GM21737 (cell line): ENCODE measurements at regions not wholly inside any gene's neighbourhood (a gene's known extent, or its start where the extent isn't known, plus 50 kb on each side); places are given as distances from the start of the nearest gene placed in this dataset.
"Not testable (repeated sequence)": the region's sequence is repeated elsewhere in the genome, so short reads cannot be mapped to it uniquely, and the experiment has no call there.

Source experiments
- ATAC-seq: cut with Tn5 transposase; IDR thresholded peaks from one replicate; pipeline ENCODE4 v1.9.1; 2021; ENCODE audit warnings: mild to moderate bottlenecking, moderate library complexity; ENCODE audit not compliant: unreplicated experiment

GRCh38 chr5:162603443-162604070 is 536.0 kb downstream of the GABRG2 start:
- ATAC-seq, result no peak

- ATAC-seq, result no peak
These were observed 540.3 kb downstream of the GABRG2 start for GRCh38 chr5:162607879-162608278.

GRCh38 chr5:162621726-162622263 is 554.2 kb downstream of the GABRG2 start:
- ATAC-seq, result not testable (repeated sequence)

- no peak for ATAC-seq
These were observed 556.5 kb downstream of the GABRG2 start for GRCh38 chr5:162624110-162624509.

- no peak for ATAC-seq
These were observed 569.9 kb downstream of the GABRG2 start for GRCh38 chr5:162637481-162637880.

GRCh38 chr5:162638849-162639248 is 571.3 kb downstream of the GABRG2 start:
- no peak for ATAC-seq

- ATAC-seq, result no peak
These were observed 573.7 kb downstream of the GABRG2 start for GRCh38 chr5:162641142-162641813.

GRCh38 chr5:162654661-162655405 is 587.3 kb downstream of the GABRG2 start:
- ATAC-seq, result no peak

GRCh38 chr5:162657076-162657475 is 589.5 kb downstream of the GABRG2 start:
- ATAC-seq, result no peak

- ATAC-seq, result no peak
These were observed 597.3 kb downstream of the GABRG2 start for GRCh38 chr5:162664846-162665245.

- ATAC-seq, result no peak
These were observed 601.4 kb downstream of the GABRG2 start for GRCh38 chr5:162668926-162669325.

- ATAC-seq, result no peak
These were observed 604.5 kb downstream of the GABRG2 start for GRCh38 chr5:162672061-162672460.

- no peak for ATAC-seq
These were observed 615.7 kb downstream of the GABRG2 start for GRCh38 chr5:162683284-162683683.

- ATAC-seq, result no peak
These were observed 616.6 kb downstream of the GABRG2 start for GRCh38 chr5:162684145-162684544.

- no peak for ATAC-seq
These were observed 617.7 kb downstream of the GABRG2 start for GRCh38 chr5:162685302-162685701.

GRCh38 chr5:162696272-162696671 is 628.7 kb downstream of the GABRG2 start:
- ATAC-seq, result not testable (repeated sequence)

- no peak for ATAC-seq
These were observed 631.8 kb downstream of the GABRG2 start for GRCh38 chr5:162699361-162699760.

GRCh38 chr5:162703914-162704313 is 636.3 kb downstream of the GABRG2 start:
- ATAC-seq, result no peak

- ATAC-seq, result no peak
These were observed 643.7 kb downstream of the GABRG2 start for GRCh38 chr5:162711244-162711643.

- no peak for ATAC-seq
These were observed 652.1 kb downstream of the GABRG2 start for GRCh38 chr5:162719720-162720119.

- no peak for ATAC-seq
These were observed 653.6 kb downstream of the GABRG2 start for GRCh38 chr5:162721125-162721524.

- no peak for ATAC-seq
These were observed 684.8 kb upstream of the CCNG1 start for GRCh38 chr5:162752612-162753011.
